ENCODE measurements at regions not wholly inside any gene's neighbourhood (a gene's known extent, or its start where the extent isn't known, plus 50 kb on each side); places are given as distances from the start of the nearest gene placed in this dataset.
A peak's percentile ranks its signal among the peaks of the same experiment; 100 is the strongest.

GRCh38 chr2:147061269-147061668, 783.6 kb upstream of the ACVR2A start:
- intact Hi-C loops (cut with DNase I) = no loop called here
- Histone ChIP-seq H3K4me1 (no peaks in the 10 kb centered on the region), H3K27ac (no peak overlapping the region), H3K27me3 (no peaks in the 10 kb centered on the region), H3K9me3 (no peaks in the 10 kb centered on the region), H3K4me3 (no peak overlapping the region), H3K36me3 (no peaks in the 10 kb centered on the region)
- DNase-seq = no peak
- TF ChIP-seq CTCF (IDR thresholded peaks at IDR 0.05) (no peak), EP300 (IDR thresholded peaks at IDR 0.05) (no peak), POLR2AphosphoS5 (IDR thresholded peaks at IDR 0.05) (no peak), POLR2A (IDR thresholded peaks at IDR 0.05) (no peak)
- 95 to 99% methylated on average over 1 of the region's 1 CpG for WGBS, 2 donors

- DNase-seq = no peak
- 85 to 90% methylated on average over 3 of the region's 3 CpGs for WGBS, 2 donors
- Histone ChIP-seq H3K27ac (no peak overlapping the region), H3K36me3 (no peaks in the 10 kb centered on the region), H3K27me3 (no peaks in the 10 kb centered on the region), H3K9me3 (no peaks in the 10 kb centered on the region), H3K4me3 (no peak overlapping the region), H3K4me1 (no peaks in the 10 kb centered on the region)
- intact Hi-C loops (cut with DNase I) = no loop called here
- TF ChIP-seq CTCF (IDR thresholded peaks at IDR 0.05) (no peak), EP300 (IDR thresholded peaks at IDR 0.05) (no peak)
Measured at GRCh38 chr2:147057892-147058490, 786.8 kb upstream of the ACVR2A start.

- 74 to 89% methylated on average over 3 of the region's 3 CpGs for WGBS, 2 donors
- DNase-seq = no peak
- intact Hi-C loops (cut with DNase I) = no loop called here
Measured at GRCh38 chr2:147051814-147052213, 793.0 kb upstream of the ACVR2A start.

GRCh38 chr2:147051248-147051647, 793.6 kb upstream of the ACVR2A start:
- TF ChIP-seq CTCF (IDR thresholded peaks at IDR 0.05) (no peak), POLR2A (IDR thresholded peaks at IDR 0.05) (no peak), POLR2AphosphoS5 (IDR thresholded peaks at IDR 0.05) (peak in 1 of 4 donors; percentile 9), EP300 (IDR thresholded peaks at IDR 0.05) (no peak)

More at GRCh38 chr2:147051814-147052213, 793.0 kb upstream of the ACVR2A start:
- H3K27ac ChIP-seq = no peak overlapping the region
- no peaks in the 10 kb centered on the region for H3K27me3 ChIP-seq
- no peaks in the 10 kb centered on the region for H3K36me3 ChIP-seq
- TF ChIP-seq POLR2A (IDR thresholded peaks at IDR 0.05) (no peak), CTCF (IDR thresholded peaks at IDR 0.05) (no peak), EP300 (IDR thresholded peaks at IDR 0.05) (no peak), POLR2AphosphoS5 (IDR thresholded peaks at IDR 0.05) (no peak)
- H3K4me1 ChIP-seq = peaks cover 0 to 21% (median 0%) of the 10 kb centered on the region in 4 donors
- H3K9me3 ChIP-seq = no peaks in the 10 kb centered on the region
- no peak overlapping the region for H3K4me3 ChIP-seq

DNA sequence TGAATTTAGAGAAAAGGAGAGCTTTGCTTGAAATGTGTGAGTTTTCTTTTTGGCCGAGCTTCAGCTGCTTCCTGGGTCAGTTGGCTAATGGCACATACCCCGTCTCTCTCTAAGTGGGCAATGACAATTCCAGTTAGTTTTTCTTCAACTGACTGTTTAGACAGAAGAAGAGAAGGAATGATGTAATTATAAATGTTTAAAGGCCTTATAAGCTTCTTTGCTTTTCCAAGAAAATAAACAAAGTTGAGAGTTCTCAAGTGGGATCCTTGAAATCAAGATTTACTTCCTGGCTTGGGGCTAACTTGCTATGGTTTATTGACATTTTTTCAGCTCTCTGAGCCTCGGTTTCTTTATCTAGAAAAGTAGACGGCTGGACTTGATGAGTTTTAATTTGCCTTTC, 794.9 kb upstream of the ACVR2A start:
- TF ChIP-seq CTCF (IDR thresholded peaks at IDR 0.05) (no peak), POLR2AphosphoS5 (IDR thresholded peaks at IDR 0.05) (no peak), EP300 (IDR thresholded peaks at IDR 0.05) (no peak), POLR2A (IDR thresholded peaks at IDR 0.05) (no peak)
- peaks cover 0 to 21% (median 0%) of the 10 kb centered on the region in 4 donors for H3K4me1 ChIP-seq
- WGBS, 2 donors = 66 to 68% methylated on average over 4 of the region's 4 CpGs
- H3K9me3 ChIP-seq = no peaks in the 10 kb centered on the region
- H3K4me3 ChIP-seq = no peak overlapping the region
- intact Hi-C loops (cut with DNase I) = loop anchor here (5.0 kb wide), 1 partner anchor 862 kb away; no protein-coding TSS in a partner anchor
- no peak overlapping the region for H3K27ac ChIP-seq
- no peak for DNase-seq
- no peaks in the 10 kb centered on the region for H3K27me3 ChIP-seq
- no peaks in the 10 kb centered on the region for H3K36me3 ChIP-seq

More at GRCh38 chr2:147051248-147051647, 793.6 kb upstream of the ACVR2A start:
- intact Hi-C loops (cut with DNase I) = no loop called here
- peaks cover 0 to 21% (median 0%) of the 10 kb centered on the region in 4 donors for H3K4me1 ChIP-seq
- H3K9me3 ChIP-seq = no peaks in the 10 kb centered on the region
- no peaks in the 10 kb centered on the region for H3K27me3 ChIP-seq
- H3K36me3 ChIP-seq = no peaks in the 10 kb centered on the region
- no peak for DNase-seq
- no peak overlapping the region for H3K4me3 ChIP-seq
- no peak overlapping the region for H3K27ac ChIP-seq

Data from sigmoid colon (tissue), 6 donors.